ENCODE measurements at regions not wholly inside any gene's neighbourhood (a gene's known extent, or its start where the extent isn't known, plus 50 kb on each side); places are given as distances from the start of the nearest gene placed in this dataset.

GRCh38 chr15:77549576-77550288 is 83.0 kb downstream of the LINGO1 start:
- Histone ChIP-seq H3K36me3 (ENCODE audit: control insufficient read depth in 1 of 2, insufficient read depth in 2 of 2, low read length in 2 of 2) (no peaks in the 10 kb centered on the region), H3K27ac (ENCODE audit: low read depth, low read length) (no peak overlapping the region), H3K27me3 (ENCODE audit: control insufficient read depth in 1 of 2, insufficient read depth in 2 of 2, low read length in 2 of 2) (no peaks in the 10 kb centered on the region), H3K4me3 (ENCODE audit: low read depth in 1 of 2, low read length in 2 of 2) (no peak overlapping the region), H3K4me1 (ENCODE audit: control insufficient read depth in 1 of 2, insufficient read depth in 2 of 2, low read length in 2 of 2) (peaks cover 3 to 6% of the 10 kb centered on the region in 2 donors), H3K9me3 (ENCODE audit: control insufficient read depth in 1 of 2, low read length in 2 of 2) (no peaks in the 10 kb centered on the region), H3K9ac (ENCODE audit: low read depth in 1 of 2, low read length in 2 of 2) (no peak overlapping the region)

DNA sequence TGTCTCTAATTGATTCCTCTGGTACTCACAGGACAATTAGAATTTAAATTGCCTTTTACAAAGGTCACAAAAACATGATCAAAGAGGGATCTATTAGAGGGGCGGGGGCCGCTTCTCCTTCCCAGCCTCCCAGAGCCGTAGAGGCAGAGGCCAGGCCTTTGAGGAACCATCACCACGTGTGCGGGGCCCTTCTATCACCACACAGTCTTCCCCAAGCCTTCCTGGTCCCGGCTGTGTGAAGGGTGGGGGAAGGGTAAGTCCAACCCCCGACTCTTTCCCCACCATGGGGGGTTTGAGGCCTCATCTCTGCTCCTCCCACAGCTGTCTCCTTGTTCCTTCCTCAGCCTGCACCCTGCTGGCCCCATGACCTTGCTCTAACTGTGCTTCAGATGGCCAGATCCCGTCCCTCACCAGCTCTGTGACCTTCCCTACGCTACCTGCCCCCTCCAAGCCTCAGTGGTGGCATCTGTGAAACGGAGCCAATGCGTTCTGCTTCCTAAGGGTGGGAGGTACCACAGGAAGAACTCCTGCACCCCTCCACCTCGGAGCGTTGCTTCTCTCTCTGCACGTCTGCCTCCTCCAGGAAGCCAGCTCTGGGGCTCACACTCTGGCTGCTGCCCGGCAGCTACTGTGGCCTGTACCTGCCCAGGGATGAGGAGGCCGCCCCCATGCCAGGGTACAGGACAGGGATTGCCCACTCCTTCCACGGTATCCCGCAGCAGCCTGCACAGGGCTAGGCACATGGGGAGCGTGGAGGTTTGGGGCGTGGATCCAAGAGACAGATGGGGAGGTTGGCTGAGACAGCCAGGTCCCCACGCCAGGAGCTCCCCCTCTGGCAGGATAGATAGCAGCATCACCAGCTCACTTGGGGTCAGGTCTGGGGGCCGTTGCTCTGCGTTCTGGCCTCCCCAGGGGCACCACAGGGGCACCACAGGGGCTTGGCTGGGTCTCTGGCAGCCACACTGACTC is 83.8 kb downstream of the LINGO1 start:
- H3K36me3 ChIP-seq (ENCODE audit: control insufficient read depth in 1 of 2, insufficient read depth in 2 of 2, low read length in 2 of 2), result no peaks in the 10 kb centered on the region
- H3K4me3 ChIP-seq (ENCODE audit: low read depth in 1 of 2, low read length in 2 of 2), result no peak overlapping the region
- H3K9ac ChIP-seq (ENCODE audit: low read depth in 1 of 2, low read length in 2 of 2), result no peak overlapping the region
- H3K27ac ChIP-seq (ENCODE audit: low read depth, low read length), result no peak overlapping the region
- H3K27me3 ChIP-seq (ENCODE audit: control insufficient read depth in 1 of 2, insufficient read depth in 2 of 2, low read length in 2 of 2), result no peaks in the 10 kb centered on the region
- peaks cover 3 to 10% of the 10 kb centered on the region in 2 donors for H3K4me1 ChIP-seq (ENCODE audit: control insufficient read depth in 1 of 2, insufficient read depth in 2 of 2, low read length in 2 of 2)
- no peaks in the 10 kb centered on the region for H3K9me3 ChIP-seq (ENCODE audit: control insufficient read depth in 1 of 2, low read length in 2 of 2)

GRCh38 chr15:77547801-77548588 is 84.7 kb downstream of the LINGO1 start:
- Histone ChIP-seq H3K36me3 (ENCODE audit: control insufficient read depth in 1 of 2, insufficient read depth in 2 of 2, low read length in 2 of 2) (no peaks in the 10 kb centered on the region), H3K9ac (ENCODE audit: low read depth in 1 of 2, low read length in 2 of 2) (no peak overlapping the region), H3K27me3 (ENCODE audit: control insufficient read depth in 1 of 2, insufficient read depth in 2 of 2, low read length in 2 of 2) (no peaks in the 10 kb centered on the region), H3K4me1 (ENCODE audit: control insufficient read depth in 1 of 2, insufficient read depth in 2 of 2, low read length in 2 of 2) (peaks cover 11 to 16% of the 10 kb centered on the region in 2 donors), H3K9me3 (ENCODE audit: control insufficient read depth in 1 of 2, low read length in 2 of 2) (no peaks in the 10 kb centered on the region), H3K27ac (ENCODE audit: low read depth, low read length) (no peak overlapping the region), H3K4me3 (ENCODE audit: low read depth in 1 of 2, low read length in 2 of 2) (no peak overlapping the region)

GRCh38 chr15:77546870-77547269 is 85.8 kb downstream of the LINGO1 start:
- Histone ChIP-seq H3K4me1 (ENCODE audit: control insufficient read depth in 1 of 2, insufficient read depth in 2 of 2, low read length in 2 of 2) (peaks cover 14 to 17% of the 10 kb centered on the region in 2 donors), H3K27ac (ENCODE audit: low read depth, low read length) (no peak overlapping the region), H3K4me3 (ENCODE audit: low read depth in 1 of 2, low read length in 2 of 2) (no peak overlapping the region)

GRCh38 chr15:77546050-77546501 is 86.6 kb downstream of the LINGO1 start:
- H3K9me3 ChIP-seq (ENCODE audit: control insufficient read depth in 1 of 2, low read length in 2 of 2), result no peaks in the 10 kb centered on the region
- no peaks in the 10 kb centered on the region for H3K27me3 ChIP-seq (ENCODE audit: control insufficient read depth in 1 of 2, insufficient read depth in 2 of 2, low read length in 2 of 2)
- no peaks in the 10 kb centered on the region for H3K36me3 ChIP-seq (ENCODE audit: control insufficient read depth in 1 of 2, insufficient read depth in 2 of 2, low read length in 2 of 2)
- peaks cover 14% of the 10 kb centered on the region in 2 donors for H3K4me1 ChIP-seq (ENCODE audit: control insufficient read depth in 1 of 2, insufficient read depth in 2 of 2, low read length in 2 of 2)
- H3K9ac ChIP-seq (ENCODE audit: low read depth in 1 of 2, low read length in 2 of 2), result no peak overlapping the region
- no peak overlapping the region for H3K27ac ChIP-seq (ENCODE audit: low read depth, low read length)
- no peak overlapping the region for H3K4me3 ChIP-seq (ENCODE audit: low read depth in 1 of 2, low read length in 2 of 2)

More at GRCh38 chr15:77546870-77547269, 85.8 kb downstream of the LINGO1 start:
- Histone ChIP-seq H3K9ac (ENCODE audit: low read depth in 1 of 2, low read length in 2 of 2) (no peak overlapping the region), H3K27me3 (ENCODE audit: control insufficient read depth in 1 of 2, insufficient read depth in 2 of 2, low read length in 2 of 2) (no peaks in the 10 kb centered on the region), H3K9me3 (ENCODE audit: control insufficient read depth in 1 of 2, low read length in 2 of 2) (no peaks in the 10 kb centered on the region), H3K36me3 (ENCODE audit: control insufficient read depth in 1 of 2, insufficient read depth in 2 of 2, low read length in 2 of 2) (no peaks in the 10 kb centered on the region)

DNA sequence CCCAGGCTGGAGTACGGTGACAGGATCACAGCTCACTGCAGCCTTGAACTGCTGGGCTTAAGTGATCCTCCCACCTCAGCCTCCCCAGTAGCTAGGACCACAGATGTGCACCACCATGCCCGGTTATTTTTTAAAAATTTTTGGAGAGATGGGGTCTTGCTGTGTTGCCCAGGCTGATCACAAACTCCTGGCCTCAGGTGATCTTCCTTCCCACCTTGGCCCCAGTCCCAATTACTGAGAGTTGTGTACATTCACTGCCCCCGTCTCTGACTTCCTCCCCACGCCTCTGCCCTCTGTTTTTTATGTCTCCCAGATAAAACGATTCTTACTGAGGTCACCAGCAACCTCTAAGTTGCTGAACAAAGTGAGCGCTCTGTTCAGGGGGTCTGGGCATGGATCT is 87.7 kb downstream of the LINGO1 start:
- Histone ChIP-seq H3K9ac (ENCODE audit: low read depth in 1 of 2, low read length in 2 of 2) (no peak overlapping the region), H3K27ac (ENCODE audit: low read depth, low read length) (no peak overlapping the region), H3K27me3 (ENCODE audit: control insufficient read depth in 1 of 2, insufficient read depth in 2 of 2, low read length in 2 of 2) (no peaks in the 10 kb centered on the region), H3K9me3 (ENCODE audit: control insufficient read depth in 1 of 2, low read length in 2 of 2) (no peaks in the 10 kb centered on the region), H3K36me3 (ENCODE audit: control insufficient read depth in 1 of 2, insufficient read depth in 2 of 2, low read length in 2 of 2) (no peaks in the 10 kb centered on the region), H3K4me3 (ENCODE audit: low read depth in 1 of 2, low read length in 2 of 2) (no peak overlapping the region), H3K4me1 (ENCODE audit: control insufficient read depth in 1 of 2, insufficient read depth in 2 of 2, low read length in 2 of 2) (peaks cover 14% of the 10 kb centered on the region in 2 donors)

GRCh38 chr15:77544162-77544561 is 88.5 kb downstream of the LINGO1 start:
- H3K27me3 ChIP-seq (ENCODE audit: control insufficient read depth in 1 of 2, insufficient read depth in 2 of 2, low read length in 2 of 2), result no peaks in the 10 kb centered on the region
- no peaks in the 10 kb centered on the region for H3K36me3 ChIP-seq (ENCODE audit: control insufficient read depth in 1 of 2, insufficient read depth in 2 of 2, low read length in 2 of 2)
- H3K9ac ChIP-seq (ENCODE audit: low read depth in 1 of 2, low read length in 2 of 2), result no peak overlapping the region
- H3K9me3 ChIP-seq (ENCODE audit: control insufficient read depth in 1 of 2, low read length in 2 of 2), result no peaks in the 10 kb centered on the region
- H3K27ac ChIP-seq (ENCODE audit: low read depth, low read length), result no peak overlapping the region
- peaks cover 14% of the 10 kb centered on the region in 2 donors for H3K4me1 ChIP-seq (ENCODE audit: control insufficient read depth in 1 of 2, insufficient read depth in 2 of 2, low read length in 2 of 2)
- no peak overlapping the region for H3K4me3 ChIP-seq (ENCODE audit: low read depth in 1 of 2, low read length in 2 of 2)

DNA sequence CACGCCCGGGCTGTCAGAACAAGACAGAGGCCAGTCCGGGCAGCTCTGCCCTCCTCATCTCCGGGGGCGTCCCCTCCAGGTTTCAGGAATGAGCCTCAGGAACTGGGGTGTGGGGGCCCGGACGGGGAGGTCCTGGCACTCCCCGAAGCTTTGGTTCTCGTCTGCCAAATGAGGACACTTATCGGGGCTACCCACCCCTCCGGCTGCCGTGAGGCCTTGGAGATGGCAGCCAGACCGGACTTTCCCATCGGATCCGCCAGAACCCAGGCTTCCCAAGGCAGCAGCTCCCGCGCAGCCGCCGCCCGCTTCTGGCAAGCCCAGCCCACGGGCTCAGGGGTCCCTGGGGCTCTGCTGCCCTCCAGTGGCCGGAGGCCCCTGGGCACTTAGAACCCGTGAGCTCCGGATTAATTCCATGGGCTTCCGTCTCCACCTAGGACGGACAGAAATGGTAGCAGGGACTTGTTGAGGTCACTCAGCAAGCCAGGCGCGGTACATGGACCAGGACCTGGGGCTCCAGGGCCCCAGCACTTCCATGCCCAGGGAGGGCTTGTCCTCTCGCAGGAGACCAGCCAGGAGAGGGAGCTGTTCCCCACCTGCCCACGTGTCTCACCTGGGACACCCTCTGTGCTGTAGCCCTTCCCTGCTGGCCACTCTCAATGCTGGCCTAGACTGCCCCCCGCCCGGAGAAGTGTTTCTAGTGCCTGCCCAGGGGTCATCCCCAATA is 89.4 kb downstream of the LINGO1 start:
- H3K4me1 ChIP-seq (ENCODE audit: control insufficient read depth in 1 of 2, insufficient read depth in 2 of 2, low read length in 2 of 2), result peaks cover 14 to 22% of the 10 kb centered on the region in 2 donors
- no peak overlapping the region for H3K27ac ChIP-seq (ENCODE audit: low read depth, low read length)
- H3K36me3 ChIP-seq (ENCODE audit: control insufficient read depth in 1 of 2, insufficient read depth in 2 of 2, low read length in 2 of 2), result no peaks in the 10 kb centered on the region
- H3K9ac ChIP-seq (ENCODE audit: low read depth in 1 of 2, low read length in 2 of 2), result peak overlapping the region; percentile 57 to 82
- no peaks in the 10 kb centered on the region for H3K9me3 ChIP-seq (ENCODE audit: control insufficient read depth in 1 of 2, low read length in 2 of 2)
- peak overlapping the region; percentile 76 for H3K4me3 ChIP-seq (ENCODE audit: low read depth in 1 of 2, low read length in 2 of 2)
- H3K27me3 ChIP-seq (ENCODE audit: control insufficient read depth in 1 of 2, insufficient read depth in 2 of 2, low read length in 2 of 2), result no peaks in the 10 kb centered on the region

- H3K27me3 ChIP-seq (ENCODE audit: control insufficient read depth in 1 of 2, insufficient read depth in 2 of 2, low read length in 2 of 2), result no peaks in the 10 kb centered on the region
- peak overlapping the region; percentile 57 to 82 for H3K9ac ChIP-seq (ENCODE audit: low read depth in 1 of 2, low read length in 2 of 2)
- peaks cover 17 to 26% of the 10 kb centered on the region in 2 donors for H3K4me1 ChIP-seq (ENCODE audit: control insufficient read depth in 1 of 2, insufficient read depth in 2 of 2, low read length in 2 of 2)
- H3K4me3 ChIP-seq (ENCODE audit: low read depth in 1 of 2, low read length in 2 of 2), result peak overlapping the region; percentile 76
- no peaks in the 10 kb centered on the region for H3K36me3 ChIP-seq (ENCODE audit: control insufficient read depth in 1 of 2, insufficient read depth in 2 of 2, low read length in 2 of 2)
- no peaks in the 10 kb centered on the region for H3K9me3 ChIP-seq (ENCODE audit: control insufficient read depth in 1 of 2, low read length in 2 of 2)
- no peak overlapping the region for H3K27ac ChIP-seq (ENCODE audit: low read depth, low read length)
These were observed 90.2 kb downstream of the LINGO1 start for GRCh38 chr15:77542491-77543001.
